Endothelial cell of umbilical vein (primary cell): ENCODE measurements at regions not wholly inside any gene's neighbourhood (a gene's known extent, or its start where the extent isn't known, plus 50 kb on each side); places are given as distances from the start of the nearest gene placed in this dataset.

ENCODE experiments used
- BruUV-seq: library from RNA; stranded (reverse); fragments of 400-500 nt; replicated peaks from 2 replicates; lab custom pipeline; 2021; lab: Mats Ljungman, UMichigan
- CTCF ChIA-PET: fragments of 300-600, 350-600 bp; sonication (Branson Sonifier 250); formaldehyde crosslinking; loops from one replicate; lab custom pipeline; 2021; ENCODE audit warnings: antibody characterized with exemption, inconsistent platforms; lab: Charles Lee
- POLR2A ChIA-PET: fragments of 300-600, 350-600 bp; sonication (Branson Sonifier 250); formaldehyde crosslinking; loops from one replicate; lab custom pipeline; 2021; ENCODE audit warnings: antibody characterized with exemption, inconsistent platforms; lab: Charles Lee
- DNase-seq: peaks from one replicate; pipeline ENCODE4 v3.0.0-alpha.2; 2011; ENCODE audit warnings: low read depth, low spot score
- FAIRE-seq: peaks from 2 replicates; lab custom pipeline; 2011; peaks lifted over from hg19 to GRCh38; lab: Jason Lieb, UNC
- H2AFZ ChIP-seq: 2 replicates; pipeline ENCODE4 v1.6.0; 2012; ENCODE audit warnings: low read depth, low read length, control low read depth, inconsistent platforms
- H3K27ac ChIP-seq: 2 replicates; pipeline ENCODE4 v1.5.1; 2011; ENCODE audit warnings: low read depth, mild to moderate bottlenecking, control low read depth, low read length, moderate library complexity; ENCODE audit not compliant: insufficient read depth
- H3K27me3 ChIP-seq, 2 experiments: 2 replicates each; pipeline versions ENCODE4 v1.6.0 to v1.6.1; 2011; ENCODE audit warnings: low read length in 2 of 2, mixed read lengths in 1 of 2; ENCODE audit not compliant: control insufficient read depth in 2 of 2, insufficient read depth in 2 of 2
- H3K36me3 ChIP-seq, 2 experiments: 2 replicates in 1 of 2; 3 replicates in 1 of 2; pipeline ENCODE4 v1.5.1; 2011; ENCODE audit warnings: low read length in 2 of 2, mild to moderate bottlenecking in 1 of 2, moderate library complexity in 1 of 2; ENCODE audit not compliant: control insufficient read depth in 2 of 2, insufficient read depth in 2 of 2; ENCODE audit errors: extremely low read depth in 1 of 2
- H3K4me1 ChIP-seq: 3 replicates; pipeline ENCODE4 v1.5.1; 2011; ENCODE audit warnings: mild to moderate bottlenecking, low read length; ENCODE audit not compliant: control insufficient read depth, insufficient read depth; ENCODE audit errors: extremely low read depth
- H3K4me2 ChIP-seq: 2 replicates; pipeline ENCODE4 v1.6.1; 2011; ENCODE audit warnings: low read length, control low read depth, mixed read lengths; ENCODE audit not compliant: insufficient read depth
- H3K4me3 ChIP-seq, 3 experiments: fragments of 200-600 bp in 1 of 3; sonication (generic), shearing (Covaris generic) in 1 of 3; replicated peaks in 1 of 3; 2 replicates each; pipeline ENCODE4 v1.5.1; 2011 to 2016; ENCODE audit warnings: control low read depth in 3 of 3, low read length in 3 of 3, mild to moderate bottlenecking in 2 of 3, inconsistent platforms in 1 of 3, low read depth in 1 of 3, moderate library complexity in 1 of 3; ENCODE audit not compliant: insufficient read depth in 1 of 3
- H3K79me2 ChIP-seq: 2 replicates; pipeline ENCODE4 v1.6.0; 2012; ENCODE audit warnings: low read length, inconsistent platforms; ENCODE audit not compliant: control insufficient read depth, insufficient read depth
- H3K9ac ChIP-seq: replicated peaks from 2 replicates; pipeline ENCODE3; 2011; ENCODE audit warnings: low read length, control low read depth; ENCODE audit not compliant: insufficient read depth; ENCODE audit errors: extremely low read depth
- H3K9me1 ChIP-seq: replicated peaks from 3 replicates; pipeline ENCODE4 v1.6.0; 2011; ENCODE audit warnings: mild to moderate bottlenecking, low read length; ENCODE audit not compliant: control insufficient read depth, insufficient read depth; ENCODE audit errors: extremely low read depth
- H3K9me3 ChIP-seq: replicated peaks from 2 replicates; pipeline ENCODE4 v1.5.1; 2012; ENCODE audit warnings: low read length, inconsistent platforms; ENCODE audit not compliant: control insufficient read depth, insufficient read depth
- H4K20me1 ChIP-seq: replicated peaks from 2 replicates; pipeline ENCODE3; 2011; ENCODE audit warnings: mild to moderate bottlenecking, low read length; ENCODE audit not compliant: control insufficient read depth, insufficient read depth; ENCODE audit errors: extremely low read depth
- CTCF ChIP-seq, 2 donors: IDR thresholded peaks; 1 replicate in 1 of 2; 2 replicates in 1 of 2; pipeline ENCODE4 v1.5.1; 2011; ENCODE audit warnings: low read length in 2 of 2, mild to moderate bottlenecking in 2 of 2, moderate library complexity in 2 of 2, control low read depth in 1 of 2, inconsistent platforms in 1 of 2, low read depth in 1 of 2; ENCODE audit not compliant: insufficient read depth in 1 of 2; ENCODE audit errors: extremely low read depth in 1 of 2
- EZH2 ChIP-seq: IDR thresholded peaks from 2 replicates; pipeline ENCODE4 v1.6.1; 2012; ENCODE audit warnings: borderline replicate concordance, low read depth, mild to moderate bottlenecking, moderate library complexity, low read length, inconsistent platforms; ENCODE audit not compliant: severe bottlenecking
- FOS ChIP-seq: IDR thresholded peaks from 2 replicates; pipeline ENCODE4 v1.6.1; 2011; ENCODE audit warnings: mild to moderate bottlenecking, low read length, moderate library complexity, borderline replicate concordance; ENCODE audit not compliant: insufficient read depth
- GATA2 ChIP-seq: IDR thresholded peaks from 2 replicates; pipeline ENCODE4 v1.7.0; 2011; ENCODE audit warnings: low read depth, mild to moderate bottlenecking, moderate library complexity, mixed read lengths, low read length; ENCODE audit not compliant: insufficient read length, insufficient read depth
- JUN ChIP-seq: IDR thresholded peaks from 2 replicates; pipeline ENCODE4 v1.6.1; 2011; ENCODE audit warnings: borderline replicate concordance, low read depth; ENCODE audit not compliant: insufficient read length, insufficient read depth
- MAX ChIP-seq: IDR thresholded peaks from 2 replicates; pipeline ENCODE4 v1.6.1; 2011; ENCODE audit not compliant: insufficient read depth, insufficient read length
- MYC ChIP-seq: IDR thresholded peaks from one replicate; pipeline ENCODE4 v1.6.1; 2011; ENCODE audit warnings: mild to moderate bottlenecking, low read depth, low read length
- POLR2A ChIP-seq: IDR thresholded peaks from 2 replicates; pipeline ENCODE4 v1.6.1; 2012; ENCODE audit warnings: low read depth, mild to moderate bottlenecking, control low read depth, low read length
- POLR2AphosphoS5 ChIP-seq: IDR thresholded peaks from 2 replicates; pipeline ENCODE4 v1.6.1; 2012; ENCODE audit warnings: low read depth, mild to moderate bottlenecking, control low read depth, low read length, moderate library complexity; ENCODE audit not compliant: insufficient read depth
- dilution Hi-C: fragments of 300-500 bp; cut with MboI; formaldehyde crosslinking; loops from one replicate; pipeline ENCODE4 v1.15.0; 2019; ENCODE audit warnings: low sequenced_read_pairs; ENCODE audit not compliant: extremely low pct_ligation_motif_present
- intact Hi-C: fragments of 100-400 bp; cut with micrococcal nuclease; formaldehyde crosslinking; loops from one replicate; pipeline ENCODE4 v1.10.0; 2022

- no peaks in the 10 kb centered on the region for H3K79me2 ChIP-seq
- no peaks in the 10 kb centered on the region for H3K9me1 ChIP-seq
- H3K27ac ChIP-seq, result peak overlapping the region; percentile 65
- no peaks in the 10 kb centered on the region for H3K9me3 ChIP-seq
- H3K4me1 ChIP-seq, result peaks cover 14% of the 10 kb centered on the region
- BruUV-seq, result no TSS peak
- H3K4me2 ChIP-seq, result no peak overlapping the region
- FAIRE-seq (peak; percentile 80), DNase-seq (peak; percentile 76)
- TF ChIP-seq FOS (no peak), POLR2A (no peak), POLR2AphosphoS5 (no peak), EZH2 (no peak), MYC (no peak), CTCF (IDR thresholded peaks at IDR 0.05; ENCODE audit: extremely low read depth in 1 of 2, insufficient read depth in 1 of 2, low read depth in 1 of 2, low read length in 2 of 2) (no peak), JUN (no peak), GATA2 (no peak), MAX (no peak)
- dilution Hi-C loops (no loop called here), intact Hi-C loops (loop anchor here (1.0 to 2.0 kb wide), 4 partner anchors 8 to 82 kb away; no protein-coding TSS in a partner anchor)
- no peaks in the 10 kb centered on the region for H3K27me3 ChIP-seq
- peak overlapping the region; percentile 31 for H2AFZ ChIP-seq
- H4K20me1 ChIP-seq, result no peaks in the 10 kb centered on the region
- POLR2A ChIA-PET, result no interaction called here
- H3K4me3 ChIP-seq, result no peak overlapping the region
- H3K9ac ChIP-seq, result peak overlapping the region; percentile 24
- CTCF ChIA-PET, result no interaction called here
- H3K36me3 ChIP-seq, result no peaks in the 10 kb centered on the region
These were observed 958.4 kb upstream of the SLC10A2 start for GRCh38 chr13:104024416-104025170.
